Activated T-cell treated with anti-CD3 and anti-CD28 coated beads, Interleukin-2, amount 50 U/mL, for 24 hours (primary cell): ENCODE measurements at regions not wholly inside any gene's neighbourhood (a gene's known extent, or its start where the extent isn't known, plus 50 kb on each side); places are given as distances from the start of the nearest gene placed in this dataset.

Source experiments
- DNase-seq: peaks from one replicate; pipeline ENCODE4 v3.0.0-alpha.2; 2020
- H3K27ac Mint-ChIP-seq: 2 replicates; pipeline ENCODE4 v1.8.0; 2020; ENCODE audit warnings: mild to moderate bottlenecking, mixed read lengths
- H3K27me3 Mint-ChIP-seq: 2 replicates; pipeline ENCODE4 v1.8.0; 2020; ENCODE audit warnings: mixed read lengths
- H3K36me3 Mint-ChIP-seq: 2 replicates; pipeline ENCODE4 v1.8.0; 2020; ENCODE audit warnings: low read depth, mixed read lengths
- H3K4me1 Mint-ChIP-seq: 2 replicates; pipeline ENCODE4 v1.8.0; 2020; ENCODE audit warnings: low read depth, mixed read lengths
- H3K4me3 Mint-ChIP-seq: 2 replicates; pipeline ENCODE4 v1.8.0; 2020; ENCODE audit warnings: mild to moderate bottlenecking, moderate library complexity, mixed read lengths
- H3K9me3 Mint-ChIP-seq: 2 replicates; pipeline ENCODE4 v1.8.0; 2020; ENCODE audit warnings: mixed read lengths

DNA sequence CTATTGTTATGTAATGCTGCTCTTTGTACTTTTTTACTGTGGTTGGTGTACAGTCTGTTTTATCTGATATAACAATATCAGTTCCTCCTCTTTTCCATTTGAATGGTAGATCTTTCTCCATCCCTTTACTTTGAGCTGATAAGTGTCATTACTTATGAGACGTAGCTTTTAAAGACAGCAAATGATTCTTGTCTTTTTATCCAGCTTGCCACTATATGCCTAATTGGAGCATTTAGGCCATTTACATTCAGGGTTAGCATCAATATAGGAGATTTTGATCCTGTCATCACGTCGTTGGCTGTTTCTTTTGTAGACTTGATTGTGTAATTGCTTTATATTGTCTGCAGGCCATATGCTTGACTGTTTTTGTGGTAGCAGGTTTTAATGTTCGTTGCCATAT lies 894.2 kb upstream of the ATXN8OS start:
- H3K27ac Mint-ChIP-seq: no peak overlapping the region
- H3K4me1 Mint-ChIP-seq: no peaks in the 10 kb centered on the region
- no peak overlapping the region for H3K4me3 Mint-ChIP-seq
- no peak for DNase-seq
- H3K9me3 Mint-ChIP-seq: peaks cover 15% of the 10 kb centered on the region
- H3K36me3 Mint-ChIP-seq: no peaks in the 10 kb centered on the region
- no peaks in the 10 kb centered on the region for H3K27me3 Mint-ChIP-seq

DNA sequence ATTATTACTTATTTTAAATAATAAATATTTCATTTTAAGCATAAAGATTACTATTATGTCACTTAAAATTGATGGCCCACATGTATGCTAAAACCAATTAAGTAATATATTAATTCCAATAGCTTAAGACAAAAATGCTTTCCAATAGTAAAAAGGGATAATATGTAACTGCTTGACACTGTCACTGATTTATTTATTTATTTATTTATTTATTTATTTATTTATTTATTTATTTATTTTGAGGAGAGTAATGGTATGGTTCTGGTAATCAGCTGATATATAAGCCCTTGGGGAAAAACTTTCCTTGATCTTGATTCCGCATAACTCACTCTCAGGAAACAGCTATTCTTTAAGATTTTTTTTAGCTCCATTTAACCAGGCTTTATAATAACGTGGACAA lies 903.0 kb upstream of the ATXN8OS start:
- H3K9me3 Mint-ChIP-seq: peaks cover 22% of the 10 kb centered on the region
- no peak overlapping the region for H3K27ac Mint-ChIP-seq
- no peaks in the 10 kb centered on the region for H3K4me1 Mint-ChIP-seq
- no peaks in the 10 kb centered on the region for H3K27me3 Mint-ChIP-seq
- DNase-seq: no peak
- H3K4me3 Mint-ChIP-seq: no peak overlapping the region
- no peaks in the 10 kb centered on the region for H3K36me3 Mint-ChIP-seq

DNA sequence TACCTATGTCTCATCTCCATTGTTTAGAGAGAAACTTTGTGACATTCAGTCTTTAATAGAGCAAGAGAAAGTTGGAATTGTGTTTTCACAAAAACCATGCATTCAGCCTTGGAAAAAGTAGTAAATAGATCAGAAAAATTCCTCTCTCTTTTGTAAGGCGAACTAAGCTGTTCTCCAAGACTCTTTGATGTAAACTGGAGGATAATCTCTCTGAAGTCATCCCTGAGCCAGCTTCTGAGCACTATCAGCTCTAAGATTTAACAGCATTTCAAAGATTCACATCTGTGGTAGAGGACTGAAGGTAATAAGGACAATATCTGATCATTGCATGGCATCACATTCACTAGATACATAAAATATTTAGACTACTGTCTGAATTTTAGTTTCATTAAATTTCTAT lies 904.6 kb upstream of the ATXN8OS start:
- Mint-ChIP-seq H3K9me3 (peaks cover 20% of the 10 kb centered on the region), H3K4me3 (no peak overlapping the region), H3K27ac (no peak overlapping the region), H3K4me1 (no peaks in the 10 kb centered on the region), H3K36me3 (no peaks in the 10 kb centered on the region), H3K27me3 (no peaks in the 10 kb centered on the region)
- no peak for DNase-seq

DNA sequence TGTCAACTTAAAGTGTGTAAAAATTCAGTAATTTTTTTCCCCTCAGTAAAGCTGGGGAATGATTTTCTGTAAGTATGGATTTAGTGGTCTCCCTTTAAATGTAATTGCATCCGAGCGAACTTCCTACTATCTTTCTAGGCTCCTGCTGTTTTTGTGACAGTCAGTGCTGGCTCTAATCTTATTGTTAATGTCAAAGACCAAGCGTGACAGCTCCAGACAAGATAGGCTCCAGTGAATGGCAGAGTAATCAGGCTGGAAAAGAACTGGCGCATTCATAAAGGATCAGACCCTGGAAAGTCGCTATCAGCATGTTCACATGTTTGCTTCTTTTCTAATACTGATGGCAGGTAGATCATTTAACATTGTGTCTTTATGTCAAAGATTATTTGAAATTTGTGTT lies 908.0 kb upstream of the ATXN8OS start:
- Mint-ChIP-seq H3K36me3 (no peaks in the 10 kb centered on the region), H3K27ac (no peak overlapping the region), H3K9me3 (peaks cover 13% of the 10 kb centered on the region), H3K4me1 (no peaks in the 10 kb centered on the region), H3K27me3 (no peaks in the 10 kb centered on the region), H3K4me3 (no peak overlapping the region)
- no peak for DNase-seq

DNA sequence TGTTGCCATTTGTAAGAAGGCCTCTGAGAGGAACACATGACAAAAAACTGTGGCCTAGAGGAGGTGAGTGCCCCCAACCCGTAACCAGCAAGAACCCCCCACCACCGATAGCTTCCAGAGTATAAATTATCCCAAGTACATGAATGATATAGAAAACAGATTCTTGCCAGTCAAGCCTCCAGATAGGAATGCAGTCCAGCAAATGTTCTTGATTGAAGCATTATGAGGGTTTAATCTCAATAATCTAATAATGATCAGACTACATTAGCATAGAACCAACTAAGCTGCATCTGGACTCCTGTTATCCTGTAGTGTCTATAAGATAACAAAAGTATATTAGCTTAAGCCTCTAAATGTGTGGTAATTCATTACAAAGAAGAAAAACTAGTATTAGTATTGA lies 908.9 kb upstream of the ATXN8OS start:
- no peak overlapping the region for H3K27ac Mint-ChIP-seq
- H3K27me3 Mint-ChIP-seq: no peaks in the 10 kb centered on the region
- H3K36me3 Mint-ChIP-seq: no peaks in the 10 kb centered on the region
- H3K4me3 Mint-ChIP-seq: no peak overlapping the region
- no peak for DNase-seq
- no peaks in the 10 kb centered on the region for H3K4me1 Mint-ChIP-seq
- H3K9me3 Mint-ChIP-seq: peaks cover 13% of the 10 kb centered on the region

DNA sequence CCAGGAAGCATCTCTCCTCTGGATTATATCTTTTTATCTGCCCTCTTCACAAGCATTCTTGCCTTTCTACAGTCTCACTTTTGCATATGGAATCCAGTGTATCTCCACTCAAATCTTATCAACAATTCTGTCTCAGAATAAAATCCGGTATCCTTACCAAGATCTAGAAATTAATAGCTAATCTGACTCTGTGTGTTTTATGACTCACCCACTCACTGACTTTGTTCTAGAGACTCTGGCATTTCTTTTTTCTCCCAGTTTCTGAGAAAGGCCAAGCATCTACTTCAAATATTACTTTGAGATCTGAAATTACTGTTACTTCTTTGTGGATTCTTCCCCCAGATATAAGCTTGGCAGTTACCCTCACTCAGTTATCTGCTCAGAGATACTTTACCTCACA lies 913.5 kb upstream of the ATXN8OS start:
- H3K27ac Mint-ChIP-seq: no peak overlapping the region
- H3K4me1 Mint-ChIP-seq: no peaks in the 10 kb centered on the region
- peaks cover 5% of the 10 kb centered on the region for H3K9me3 Mint-ChIP-seq
- DNase-seq: no peak
- H3K36me3 Mint-ChIP-seq: no peaks in the 10 kb centered on the region
- no peaks in the 10 kb centered on the region for H3K27me3 Mint-ChIP-seq
- no peak overlapping the region for H3K4me3 Mint-ChIP-seq

DNA sequence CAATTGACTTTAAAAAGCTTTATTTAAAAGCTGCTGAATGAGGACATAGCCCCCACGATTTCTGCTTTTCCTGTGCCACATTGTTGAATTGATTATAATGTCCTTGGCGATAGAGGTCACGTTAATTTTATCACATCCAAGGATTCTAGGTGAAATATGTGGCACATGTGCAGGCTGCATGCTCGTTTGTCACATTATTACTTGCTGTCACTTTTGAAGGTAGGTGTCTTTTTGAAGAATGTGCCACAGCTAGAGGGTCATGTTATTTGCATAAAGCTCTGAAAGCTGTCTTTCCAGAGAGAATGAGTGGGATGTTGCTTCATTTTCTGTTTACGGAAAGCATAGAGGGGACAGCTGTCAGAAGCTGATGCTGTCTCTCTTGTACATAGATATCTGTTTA lies 927.6 kb upstream of the ATXN8OS start:
- Mint-ChIP-seq H3K27ac (no peak overlapping the region), H3K27me3 (no peaks in the 10 kb centered on the region), H3K4me1 (no peaks in the 10 kb centered on the region), H3K9me3 (peaks cover 18% of the 10 kb centered on the region), H3K36me3 (no peaks in the 10 kb centered on the region), H3K4me3 (no peak overlapping the region)
- DNase-seq: no peak

DNA sequence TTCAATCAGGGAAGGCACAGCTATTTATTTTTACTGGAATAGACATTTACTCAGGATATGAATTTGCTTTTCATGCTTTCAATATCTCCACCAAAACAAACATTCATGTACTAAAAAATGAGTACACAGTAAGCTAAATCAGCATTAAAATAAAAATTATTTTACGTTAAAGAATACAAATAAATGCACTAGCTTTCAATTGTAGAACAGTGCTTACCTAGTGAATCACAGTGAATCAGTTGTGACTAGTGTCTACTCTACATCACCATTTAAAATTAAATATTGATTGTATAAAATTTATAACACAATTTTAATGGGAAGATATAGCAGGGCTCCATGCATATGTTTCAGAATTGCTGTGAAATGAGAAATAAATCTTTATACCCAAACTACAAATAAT lies 929.6 kb upstream of the ATXN8OS start:
- Mint-ChIP-seq H3K4me3 (no peak overlapping the region), H3K27ac (no peak overlapping the region)

DNA sequence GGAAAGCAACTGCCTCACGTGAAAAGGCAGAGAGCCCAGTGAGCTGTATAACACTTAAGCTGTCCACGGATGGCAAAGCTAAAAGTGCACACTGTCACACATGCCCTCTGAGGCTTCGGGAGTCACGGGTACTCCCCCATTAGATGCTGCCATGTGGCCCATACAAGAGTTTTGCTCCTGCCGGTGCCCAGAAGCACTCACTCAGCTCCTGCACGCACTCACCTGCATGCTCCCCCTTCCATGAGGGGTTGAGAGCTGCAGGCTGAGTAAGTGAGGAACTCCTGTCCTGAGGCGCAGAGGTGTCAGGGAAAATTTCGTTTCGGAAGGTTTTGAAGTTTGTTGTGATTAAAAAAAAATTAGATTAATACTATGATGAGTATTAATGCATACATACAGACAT lies 939.2 kb upstream of the ATXN8OS start:
- H3K9me3 Mint-ChIP-seq: peaks cover 5% of the 10 kb centered on the region
- no peak overlapping the region for H3K4me3 Mint-ChIP-seq
- no peaks in the 10 kb centered on the region for H3K36me3 Mint-ChIP-seq
- DNase-seq: no peak
- H3K27ac Mint-ChIP-seq: no peak overlapping the region
- H3K4me1 Mint-ChIP-seq: no peaks in the 10 kb centered on the region
- no peaks in the 10 kb centered on the region for H3K27me3 Mint-ChIP-seq

More for the DNA sequence above, 929.6 kb upstream of the ATXN8OS start:
- Mint-ChIP-seq H3K27me3 (no peaks in the 10 kb centered on the region), H3K36me3 (no peaks in the 10 kb centered on the region), H3K4me1 (no peaks in the 10 kb centered on the region), H3K9me3 (peaks cover 5% of the 10 kb centered on the region)
- DNase-seq: no peak

DNA sequence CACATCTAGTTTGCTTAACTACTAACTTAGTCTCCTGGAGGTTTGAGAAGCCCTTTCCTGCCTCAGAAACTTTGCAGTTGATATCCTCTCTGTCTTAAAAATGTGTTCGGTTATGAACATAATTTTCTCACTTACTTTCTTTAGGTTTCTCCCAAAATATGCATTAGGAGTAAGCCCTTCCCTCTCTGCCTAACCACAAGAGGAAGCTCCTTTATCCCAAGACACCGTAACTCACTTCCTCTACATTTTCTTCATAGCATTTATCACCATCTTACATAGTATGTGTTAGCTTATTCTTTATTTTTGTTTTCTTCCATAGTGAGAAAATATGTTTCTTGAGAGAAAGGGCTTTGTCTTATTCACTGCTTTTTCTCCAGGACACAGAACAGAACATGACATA lies 952.5 kb upstream of the ATXN8OS start:
- no peak overlapping the region for H3K27ac Mint-ChIP-seq
- peaks cover 8% of the 10 kb centered on the region for H3K9me3 Mint-ChIP-seq
- DNase-seq: no peak
- H3K27me3 Mint-ChIP-seq: no peaks in the 10 kb centered on the region
- H3K4me3 Mint-ChIP-seq: no peak overlapping the region
- no peaks in the 10 kb centered on the region for H3K36me3 Mint-ChIP-seq
- H3K4me1 Mint-ChIP-seq: no peaks in the 10 kb centered on the region

DNA sequence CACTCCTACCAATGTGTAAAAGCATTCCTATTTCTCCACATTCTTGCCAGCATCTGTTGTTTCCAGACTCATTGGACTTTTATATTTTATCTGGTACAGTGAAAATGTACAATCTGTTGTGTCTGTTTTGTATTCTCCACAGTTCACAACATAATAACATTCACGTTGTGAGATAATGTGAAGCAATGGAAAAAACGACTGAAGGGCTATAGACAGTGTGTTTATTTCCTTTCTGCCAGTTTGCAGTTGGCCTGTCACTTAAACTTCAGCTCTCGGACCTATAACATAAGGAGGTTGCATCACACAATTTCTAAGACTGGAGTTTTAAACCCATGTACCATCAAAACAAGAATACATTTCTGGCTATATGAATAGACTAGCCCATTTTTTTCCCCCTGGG lies 965.5 kb upstream of the ATXN8OS start:
- H3K4me3 Mint-ChIP-seq: no peak overlapping the region
- no peaks in the 10 kb centered on the region for H3K27me3 Mint-ChIP-seq
- no peak overlapping the region for H3K27ac Mint-ChIP-seq
- H3K9me3 Mint-ChIP-seq: peaks cover 6% of the 10 kb centered on the region
- H3K4me1 Mint-ChIP-seq: no peaks in the 10 kb centered on the region
- no peaks in the 10 kb centered on the region for H3K36me3 Mint-ChIP-seq
- no peak for DNase-seq

DNA sequence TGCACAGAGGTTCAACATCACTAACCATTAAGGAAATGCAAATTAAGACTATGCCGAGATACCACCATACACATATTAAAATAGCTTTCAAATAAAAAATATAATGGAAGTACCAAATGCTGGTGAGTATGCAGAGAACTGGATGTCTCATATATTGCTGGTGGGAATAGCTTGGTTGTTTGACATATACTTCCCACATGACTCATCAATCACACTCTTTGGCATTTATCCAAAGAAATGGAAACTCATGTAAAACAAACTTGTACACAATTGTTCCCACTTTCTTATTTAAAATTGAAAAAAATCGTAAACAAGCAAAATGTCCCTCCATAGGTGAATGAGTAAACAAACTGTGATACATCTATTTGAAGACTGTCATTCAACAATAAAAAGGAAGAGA lies 982.6 kb upstream of the ATXN8OS start:
- no peak for DNase-seq
- no peak overlapping the region for H3K4me3 Mint-ChIP-seq
- no peaks in the 10 kb centered on the region for H3K4me1 Mint-ChIP-seq
- H3K27me3 Mint-ChIP-seq: no peaks in the 10 kb centered on the region
- H3K27ac Mint-ChIP-seq: no peak overlapping the region
- peaks cover 32% of the 10 kb centered on the region for H3K9me3 Mint-ChIP-seq
- H3K36me3 Mint-ChIP-seq: no peaks in the 10 kb centered on the region

DNA sequence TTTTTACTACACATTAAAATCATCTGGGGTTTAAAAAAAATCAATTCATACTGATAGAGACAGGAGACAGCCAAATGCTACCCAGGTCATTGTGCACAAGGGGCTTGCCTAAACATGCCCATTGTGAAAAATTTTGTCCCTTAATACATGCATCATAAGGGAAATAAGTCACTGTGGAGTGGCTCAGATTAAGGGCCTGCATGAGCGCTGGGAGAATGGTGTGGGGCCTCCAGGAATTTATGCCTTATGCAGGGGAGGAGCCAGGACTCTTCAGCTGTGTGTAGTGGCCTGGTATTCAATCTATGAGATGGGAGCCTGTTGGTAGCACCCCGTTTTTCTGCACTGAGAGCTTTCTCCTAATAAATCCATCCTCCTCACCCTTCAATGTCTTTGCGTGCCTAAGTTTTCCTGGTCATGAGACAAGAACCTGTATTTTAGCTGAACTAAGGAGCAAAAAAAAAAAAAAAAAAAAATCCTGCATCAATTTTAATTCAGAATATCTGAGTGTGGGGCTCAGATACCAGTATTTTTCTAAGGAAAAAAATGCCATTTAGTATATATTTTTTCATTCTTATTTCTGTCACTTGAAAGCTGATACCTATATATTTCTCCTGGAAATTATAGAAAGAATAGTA lies 997.6 kb upstream of the ATXN8OS start:
- no peak overlapping the region for H3K27ac Mint-ChIP-seq

DNA sequence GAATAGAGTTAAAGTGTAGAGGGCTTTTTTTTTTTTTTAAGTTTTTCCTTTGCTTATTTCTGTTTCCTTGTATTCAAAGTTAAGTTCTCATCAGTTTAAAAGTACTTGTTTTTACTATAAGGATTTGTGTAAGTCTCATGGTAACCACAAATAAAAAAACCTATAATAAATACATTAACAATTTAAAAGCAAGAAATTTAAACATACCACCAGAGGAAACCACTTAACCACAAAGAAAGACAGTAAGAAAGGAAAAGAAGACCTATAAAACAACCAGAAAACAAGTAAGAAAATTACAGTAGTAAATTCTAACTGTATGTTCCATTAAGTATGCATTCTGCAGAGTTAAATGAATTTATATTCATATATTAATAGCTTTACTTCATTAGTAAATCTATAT lies 999.1 kb upstream of the ATXN8OS start:
- Mint-ChIP-seq H3K4me3 (no peak overlapping the region), H3K27me3 (no peaks in the 10 kb centered on the region)

More for the DNA sequence above, 997.6 kb upstream of the ATXN8OS start:
- Mint-ChIP-seq H3K4me1 (no peaks in the 10 kb centered on the region), H3K9me3 (peaks cover 16% of the 10 kb centered on the region), H3K36me3 (no peaks in the 10 kb centered on the region), H3K27me3 (no peaks in the 10 kb centered on the region), H3K4me3 (no peak overlapping the region)
- DNase-seq: no peak

DNA sequence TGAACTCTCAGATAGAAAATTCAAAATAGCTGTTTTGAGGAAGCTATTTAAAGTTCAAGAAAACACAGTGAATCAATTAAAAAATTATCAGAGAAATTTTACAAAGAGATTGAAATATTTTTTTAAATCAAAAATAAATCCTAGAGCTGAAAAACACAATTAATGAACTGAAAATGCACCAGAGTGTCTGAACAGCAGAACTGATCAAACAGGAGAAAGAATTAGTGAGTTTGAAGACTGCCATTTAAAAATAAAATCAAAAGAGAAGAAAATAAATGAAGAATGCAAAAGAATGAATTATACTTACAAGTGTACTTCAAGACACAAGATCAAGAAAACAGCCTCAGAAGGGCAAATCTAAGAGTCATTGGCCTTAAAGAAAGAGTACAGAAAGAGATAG lies 1000.2 kb upstream of the ATXN8OS start:
- H3K36me3 Mint-ChIP-seq: no peaks in the 10 kb centered on the region
- H3K9me3 Mint-ChIP-seq: peaks cover 14% of the 10 kb centered on the region
- no peaks in the 10 kb centered on the region for H3K27me3 Mint-ChIP-seq

More for the DNA sequence above, 999.1 kb upstream of the ATXN8OS start:
- no peak for DNase-seq
- Mint-ChIP-seq H3K9me3 (peaks cover 14% of the 10 kb centered on the region), H3K27ac (no peak overlapping the region), H3K36me3 (no peaks in the 10 kb centered on the region), H3K4me1 (no peaks in the 10 kb centered on the region)

DNA sequence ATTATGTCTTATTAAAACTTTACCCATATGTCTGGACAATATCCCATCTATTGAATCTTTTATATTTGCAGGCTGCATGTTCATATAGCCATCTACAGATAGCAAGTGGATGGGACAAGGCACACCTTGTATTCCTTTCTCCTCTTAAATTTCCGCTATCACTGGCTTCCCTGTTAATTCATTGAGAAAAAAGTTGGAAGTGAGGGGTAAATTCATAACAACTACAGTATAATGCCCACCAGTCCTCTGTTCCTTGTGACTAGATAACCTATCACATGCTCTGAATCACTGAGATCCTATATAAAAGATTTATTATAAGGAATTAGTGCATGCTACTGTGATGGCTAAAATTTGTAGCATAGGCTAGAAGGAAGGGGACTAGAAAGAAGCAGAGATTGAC lies 1005.8 kb upstream of the ATXN8OS start:
- Mint-ChIP-seq H3K27me3 (no peaks in the 10 kb centered on the region), H3K36me3 (no peaks in the 10 kb centered on the region), H3K27ac (no peak overlapping the region), H3K4me3 (no peak overlapping the region), H3K4me1 (no peaks in the 10 kb centered on the region), H3K9me3 (peaks cover 4% of the 10 kb centered on the region)
- no peak for DNase-seq

More for the DNA sequence above, 1000.2 kb upstream of the ATXN8OS start:
- Mint-ChIP-seq H3K4me1 (no peaks in the 10 kb centered on the region), H3K4me3 (no peak overlapping the region), H3K27ac (no peak overlapping the region)
- no peak for DNase-seq
